ENCODE measurements at regions not wholly inside any gene's neighbourhood (a gene's known extent, or its start where the extent isn't known, plus 50 kb on each side); places are given as distances from the start of the nearest gene placed in this dataset.

DNA sequence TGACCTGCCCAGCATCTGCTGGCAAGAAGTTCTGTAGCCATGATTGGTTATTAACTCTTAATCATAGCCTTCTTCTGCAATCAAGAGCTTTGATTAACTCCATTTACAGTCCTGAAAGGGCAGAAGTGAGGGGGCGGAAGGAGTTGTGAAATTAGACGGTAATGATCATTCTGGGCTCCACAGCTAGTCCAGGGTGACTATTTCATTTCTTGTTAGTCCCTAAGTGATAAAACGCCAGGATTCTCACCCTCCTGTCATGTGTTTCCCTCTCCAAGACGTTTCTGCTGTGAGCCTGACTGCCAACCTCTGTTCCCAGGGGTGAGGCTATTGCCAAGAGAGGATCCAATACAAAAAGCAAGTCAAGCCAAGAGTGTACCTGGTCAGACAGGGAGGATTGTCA, 155.9 kb upstream of the IPO5 start:
- H4K20me1 ChIP-seq (ENCODE audit: control insufficient read depth, insufficient read depth) = no peaks in the 10 kb centered on the region
- SMC1A ChIA-PET (ENCODE audit: uncharacterized antibody, unreplicated experiment) = interaction anchor here (0.5 to 1.3 kb wide), 2 partner anchors 12 to 21 kb away, joined by 3 to 4 read pairs; no protein-coding TSS in a partner anchor
- H3K79me2 ChIP-seq (ENCODE audit: control insufficient read depth, insufficient read depth, low read length) = no peaks in the 10 kb centered on the region
- RAD21 ChIA-PET (ENCODE audit: unreplicated experiment) = no interaction called here
- no peak for DNase-seq (ENCODE audit: low read depth, low spot score)
- H3K36me3 ChIP-seq (ENCODE audit: control insufficient read depth in 2 of 2, insufficient read depth in 2 of 2, low read length in 1 of 2) = no peaks in the 10 kb centered on the region
- intact Hi-C loops (cut with micrococcal nuclease; ENCODE audit: unreplicated experiment) (no loop called here), in situ Hi-C loops (cut with MboI) (no loop called here)
- no peak overlapping the region for H2AFZ ChIP-seq (ENCODE audit: control insufficient read depth, low read depth, low read length)
- no peak overlapping the region for H3K4me2 ChIP-seq (ENCODE audit: control insufficient read depth, insufficient read depth)
- H3K27me3 ChIP-seq (replicated peaks in 1 of 2; ENCODE audit: control insufficient read depth in 2 of 2, insufficient read depth in 2 of 2, low read length in 1 of 2) = no peaks in the 10 kb centered on the region
- no peaks in the 10 kb centered on the region; the same call in 2 of the 3 replicates for H3K9me3 ChIP-seq (replicated peaks; ENCODE audit: control insufficient read depth, insufficient read depth, low read length)
- no peak overlapping the region for H3K4me3 ChIP-seq
- TF ChIP-seq, protein P1, sequence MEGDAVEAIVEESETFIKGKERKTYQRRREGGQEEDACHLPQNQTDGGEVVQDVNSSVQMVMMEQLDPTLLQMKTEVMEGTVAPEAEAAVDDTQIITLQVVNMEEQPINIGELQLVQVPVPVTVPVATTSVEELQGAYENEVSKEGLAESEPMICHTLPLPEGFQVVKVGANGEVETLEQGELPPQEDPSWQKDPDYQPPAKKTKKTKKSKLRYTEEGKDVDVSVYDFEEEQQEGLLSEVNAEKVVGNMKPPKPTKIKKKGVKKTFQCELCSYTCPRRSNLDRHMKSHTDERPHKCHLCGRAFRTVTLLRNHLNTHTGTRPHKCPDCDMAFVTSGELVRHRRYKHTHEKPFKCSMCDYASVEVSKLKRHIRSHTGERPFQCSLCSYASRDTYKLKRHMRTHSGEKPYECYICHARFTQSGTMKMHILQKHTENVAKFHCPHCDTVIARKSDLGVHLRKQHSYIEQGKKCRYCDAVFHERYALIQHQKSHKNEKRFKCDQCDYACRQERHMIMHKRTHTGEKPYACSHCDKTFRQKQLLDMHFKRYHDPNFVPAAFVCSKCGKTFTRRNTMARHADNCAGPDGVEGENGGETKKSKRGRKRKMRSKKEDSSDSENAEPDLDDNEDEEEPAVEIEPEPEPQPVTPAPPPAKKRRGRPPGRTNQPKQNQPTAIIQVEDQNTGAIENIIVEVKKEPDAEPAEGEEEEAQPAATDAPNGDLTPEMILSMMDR (IDR thresholded peaks at IDR 0.05 in 2 of 3, conservative IDR thresholded peaks at IDR 0.05 in 1 of 3; ENCODE audit: control insufficient read depth in 2 of 3, extremely low read depth in 1 of 3, insufficient read depth in 1 of 3, low read depth in 3 of 3, low read length in 3 of 3) = no peak
- TF ChIP-seq, protein P2, sequence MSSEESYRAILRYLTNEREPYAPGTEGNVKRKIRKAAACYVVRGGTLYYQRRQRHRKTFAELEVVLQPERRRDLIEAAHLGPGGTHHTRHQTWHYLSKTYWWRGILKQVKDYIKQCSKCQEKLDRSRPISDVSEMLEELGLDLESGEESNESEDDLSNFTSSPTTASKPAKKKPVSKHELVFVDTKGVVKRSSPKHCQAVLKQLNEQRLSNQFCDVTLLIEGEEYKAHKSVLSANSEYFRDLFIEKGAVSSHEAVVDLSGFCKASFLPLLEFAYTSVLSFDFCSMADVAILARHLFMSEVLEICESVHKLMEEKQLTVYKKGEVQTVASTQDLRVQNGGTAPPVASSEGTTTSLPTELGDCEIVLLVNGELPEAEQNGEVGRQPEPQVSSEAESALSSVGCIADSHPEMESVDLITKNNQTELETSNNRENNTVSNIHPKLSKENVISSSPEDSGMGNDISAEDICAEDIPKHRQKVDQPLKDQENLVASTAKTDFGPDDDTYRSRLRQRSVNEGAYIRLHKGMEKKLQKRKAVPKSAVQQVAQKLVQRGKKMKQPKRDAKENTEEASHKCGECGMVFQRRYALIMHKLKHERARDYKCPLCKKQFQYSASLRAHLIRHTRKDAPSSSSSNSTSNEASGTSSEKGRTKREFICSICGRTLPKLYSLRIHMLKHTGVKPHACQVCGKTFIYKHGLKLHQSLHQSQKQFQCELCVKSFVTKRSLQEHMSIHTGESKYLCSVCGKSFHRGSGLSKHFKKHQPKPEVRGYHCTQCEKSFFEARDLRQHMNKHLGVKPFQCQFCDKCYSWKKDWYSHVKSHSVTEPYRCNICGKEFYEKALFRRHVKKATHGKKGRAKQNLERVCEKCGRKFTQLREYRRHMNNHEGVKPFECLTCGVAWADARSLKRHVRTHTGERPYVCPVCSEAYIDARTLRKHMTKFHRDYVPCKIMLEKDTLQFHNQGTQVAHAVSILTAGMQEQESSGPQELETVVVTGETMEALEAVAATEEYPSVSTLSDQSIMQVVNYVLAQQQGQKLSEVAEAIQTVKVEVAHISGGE (CRISPR knock-in tag; IDR thresholded peaks at IDR 0.05) = no peak
- TF ChIP-seq ZNF24 (IDR thresholded peaks at IDR 0.05) = no peak
- no peak for TF ChIP-seq RB1 (IDR thresholded peaks at IDR 0.05; ENCODE audit: borderline replicate concordance)
- TF ChIP-seq, protein P3, sequence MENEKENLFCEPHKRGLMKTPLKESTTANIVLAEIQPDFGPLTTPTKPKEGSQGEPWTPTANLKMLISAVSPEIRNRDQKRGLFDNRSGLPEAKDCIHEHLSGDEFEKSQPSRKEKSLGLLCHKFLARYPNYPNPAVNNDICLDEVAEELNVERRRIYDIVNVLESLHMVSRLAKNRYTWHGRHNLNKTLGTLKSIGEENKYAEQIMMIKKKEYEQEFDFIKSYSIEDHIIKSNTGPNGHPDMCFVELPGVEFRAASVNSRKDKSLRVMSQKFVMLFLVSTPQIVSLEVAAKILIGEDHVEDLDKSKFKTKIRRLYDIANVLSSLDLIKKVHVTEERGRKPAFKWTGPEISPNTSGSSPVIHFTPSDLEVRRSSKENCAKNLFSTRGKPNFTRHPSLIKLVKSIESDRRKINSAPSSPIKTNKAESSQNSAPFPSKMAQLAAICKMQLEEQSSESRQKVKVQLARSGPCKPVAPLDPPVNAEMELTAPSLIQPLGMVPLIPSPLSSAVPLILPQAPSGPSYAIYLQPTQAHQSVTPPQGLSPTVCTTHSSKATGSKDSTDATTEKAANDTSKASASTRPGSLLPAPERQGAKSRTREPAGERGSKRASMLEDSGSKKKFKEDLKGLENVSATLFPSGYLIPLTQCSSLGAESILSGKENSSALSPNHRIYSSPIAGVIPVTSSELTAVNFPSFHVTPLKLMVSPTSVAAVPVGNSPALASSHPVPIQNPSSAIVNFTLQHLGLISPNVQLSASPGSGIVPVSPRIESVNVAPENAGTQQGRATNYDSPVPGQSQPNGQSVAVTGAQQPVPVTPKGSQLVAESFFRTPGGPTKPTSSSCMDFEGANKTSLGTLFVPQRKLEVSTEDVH (IDR thresholded peaks at IDR 0.05; ENCODE audit: low read depth, partially characterized antibody) = no peak
- TF ChIP-seq RUNX3 (IDR thresholded peaks at IDR 0.05; ENCODE audit: low read length) = no peak
- TF ChIP-seq SMAD1 (IDR thresholded peaks at IDR 0.05; ENCODE audit: low read depth, partially characterized antibody) = no peak
- no peak for TF ChIP-seq SIN3A (IDR thresholded peaks at IDR 0.05; ENCODE audit: low read depth, low read length)
- no peak for TF ChIP-seq CBX5 (IDR thresholded peaks at IDR 0.05; ENCODE audit: low read depth)
- TF ChIP-seq RCOR1 (conservative IDR thresholded peaks at IDR 0.05; ENCODE audit: low read depth, low read length) = no peak
- no peak for ATAC-seq
- WGBS (ENCODE audit: insufficient coverage, insufficient replicate concordance, low lambda C conversion rate, missing lambda C conversion rate) = 24% methylated on average over 4 of the region's 4 CpGs
- no peak for FAIRE-seq
- BruUV-seq (replicated peaks) = no TSS peak
- no peaks in the 10 kb centered on the region for H3K4me1 ChIP-seq (ENCODE audit: control insufficient read depth, insufficient read depth, low read length)
- CTCF ChIA-PET = interaction anchor here (5.3 kb wide), 1 partner anchor 17 kb away, joined by 26 read pairs; no protein-coding TSS in a partner anchor
- POLR2A ChIA-PET = no interaction called here
- H3K27ac ChIP-seq (ENCODE audit: control insufficient read depth, insufficient read depth) = no peak overlapping the region
- no peak overlapping the region for H3K9ac ChIP-seq (ENCODE audit: control insufficient read depth, insufficient read depth, low read length)

Measured in GM12878 (cell line).